Gastrocnemius medialis (tissue), 4 donors: ENCODE measurements at regions not wholly inside any gene's neighbourhood (a gene's known extent, or its start where the extent isn't known, plus 50 kb on each side); places are given as distances from the start of the nearest gene placed in this dataset.

Source experiments
- ATAC-seq, 2 donors: fragments of 150-250 bp; one replicate each; pipeline ENCODE4 v1.9.1; 2016
- DNase-seq, 2 donors: peaks; one replicate each; pipeline ENCODE4 v3.0.0-alpha.2; 2019
- H3K27ac ChIP-seq, 4 donors: fragments of 200-600 bp; sonication (generic); 1 replicate in 1 of 4; 2 replicates in 3 of 4; pipeline ENCODE4 v1.5.1; 2016 to 2018; ENCODE audit warnings: mild to moderate bottlenecking in 2 of 4, moderate library complexity in 1 of 4
- H3K27me3 ChIP-seq, 3 donors: fragments of 200-600 bp; sonication (generic) in 2 of 3; 1 replicate in 1 of 3; 2 replicates in 2 of 3; pipeline versions ENCODE4 v1.5.1 to v1.6.0; 2016 to 2019; ENCODE audit warnings: mild to moderate bottlenecking in 1 of 3, moderate library complexity in 1 of 3
- H3K36me3 ChIP-seq, 2 donors: fragments of 200-600 bp; sonication (generic) in 1 of 2; one replicate each; pipeline ENCODE4 v1.5.1; 2017 to 2018
- H3K4me1 ChIP-seq, 2 donors: fragments of 200-600 bp; sonication (generic) in 1 of 2; one replicate each; pipeline ENCODE4 v1.5.1; 2016 to 2017; ENCODE audit warnings: mild to moderate bottlenecking in 2 of 2
- H3K4me3 ChIP-seq, 4 donors: fragments of 200-600 bp; sonication (generic) in 3 of 4; 1 replicate in 1 of 4; 2 replicates in 3 of 4; pipeline ENCODE4 v1.5.1; 2016 to 2019; ENCODE audit warnings: mild to moderate bottlenecking in 2 of 4
- H3K9me3 ChIP-seq, 3 donors: fragments of 200-600 bp; sonication (generic) in 2 of 3; 1 replicate in 1 of 3; 2 replicates in 2 of 3; pipeline ENCODE4 v1.5.1; 2016 to 2019
- CTCF ChIP-seq, 5 experiments: fragments of 450-650 bp in 3 of 5; fragments of 200-600 bp in 2 of 5; sonication (generic) in 2 of 5; IDR thresholded peaks in 4 of 5; conservative IDR thresholded peaks in 1 of 5; 1 replicate in 4 of 5; 2 replicates in 1 of 5; pipeline ENCODE4 v1.5.1; 2016 to 2019; ENCODE audit warnings: antibody characterized with exemption in 5 of 5, mild to moderate bottlenecking in 3 of 5, moderate library complexity in 3 of 5
- POLR2A ChIP-seq, 2 donors: fragments of 450-650 bp; IDR thresholded peaks; one replicate each; pipeline ENCODE4 v1.6.1; 2017; ENCODE audit warnings: antibody characterized with exemption in 2 of 2, mild to moderate bottlenecking in 2 of 2, moderate library complexity in 2 of 2
- in situ Hi-C, 4 donors: fragments of 200-750 bp; cut with MboI; loops; one replicate each; pipeline versions ENCODE4 v1.15.0 to v1.8.0; 2017; ENCODE audit warnings: low sequenced_read_pairs in 4 of 4
- intact Hi-C: fragments of 100-400 bp; cut with DNase I; formaldehyde crosslinking; loops from one replicate; pipeline ENCODE4 v1.15.1; 2023; ENCODE audit warnings: low total_unique reads

- H3K9me3 ChIP-seq: no peaks in the 10 kb centered on the region
- in situ Hi-C loops: no loop called here
- ATAC-seq (no peak), DNase-seq (no peak)
- H3K27me3 ChIP-seq: no peaks in the 10 kb centered on the region
- intact Hi-C loops: no loop called here
- no peaks in the 10 kb centered on the region for H3K36me3 ChIP-seq
- no peak overlapping the region for H3K4me3 ChIP-seq
- no peak overlapping the region for H3K27ac ChIP-seq
- TF ChIP-seq POLR2A (IDR thresholded peaks at IDR 0.05) (no peak), CTCF (IDR thresholded peaks at IDR 0.05 in 4 of 5, conservative IDR thresholded peaks at IDR 0.05 in 1 of 5) (no peak)
- no peaks in the 10 kb centered on the region for H3K4me1 ChIP-seq
These were observed 505.9 kb upstream of the MEF2C start for GRCh38 chr5:89388872-89389271.

- Histone ChIP-seq H3K27ac (no peak overlapping the region), H3K9me3 (no peaks in the 10 kb centered on the region), H3K4me1 (no peaks in the 10 kb centered on the region), H3K27me3 (no peaks in the 10 kb centered on the region), H3K36me3 (no peaks in the 10 kb centered on the region), H3K4me3 (no peak overlapping the region)
- in situ Hi-C loops (no loop called here), intact Hi-C loops (no loop called here)
- DNase-seq (no peak), ATAC-seq (no peak)
- TF ChIP-seq CTCF (IDR thresholded peaks at IDR 0.05 in 4 of 5, conservative IDR thresholded peaks at IDR 0.05 in 1 of 5) (no peak), POLR2A (IDR thresholded peaks at IDR 0.05) (no peak)
These were observed 501.4 kb upstream of the MEF2C start for GRCh38 chr5:89384391-89384790.

DNA sequence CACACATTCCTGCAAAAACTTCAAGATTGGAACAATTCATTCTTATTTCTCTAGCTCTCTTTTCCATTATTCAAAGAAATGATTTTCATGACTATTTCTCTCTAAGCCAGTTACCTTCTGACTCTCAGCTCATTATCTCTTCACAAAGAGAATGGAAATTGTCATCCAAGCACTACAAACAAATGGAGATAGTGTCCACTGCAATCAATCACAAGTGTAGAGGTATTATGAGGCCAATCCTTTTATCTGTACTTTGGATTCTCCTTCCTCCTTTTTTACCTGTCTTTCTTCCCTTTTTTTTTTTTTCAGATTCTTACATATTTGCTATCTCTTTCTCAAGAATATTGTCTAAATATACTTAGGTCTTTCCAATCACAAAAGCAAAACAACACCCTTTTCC lies 497.7 kb upstream of the MEF2C start:
- H3K4me1 ChIP-seq: no peaks in the 10 kb centered on the region

GRCh38 chr5:89377767-89378455 lies 494.9 kb upstream of the MEF2C start:
- H3K4me3 ChIP-seq: no peak overlapping the region
- no peaks in the 10 kb centered on the region for H3K9me3 ChIP-seq
- no peaks in the 10 kb centered on the region for H3K27me3 ChIP-seq
- DNase-seq (no peak), ATAC-seq (no peak)
- H3K4me1 ChIP-seq: peaks cover 0 to 6% of the 10 kb centered on the region in 2 donors
- in situ Hi-C loops (no loop called here), intact Hi-C loops (no loop called here)
- H3K36me3 ChIP-seq: no peaks in the 10 kb centered on the region
- no peak for TF ChIP-seq POLR2A (IDR thresholded peaks at IDR 0.05)
- TF ChIP-seq CTCF (IDR thresholded peaks at IDR 0.05 in 4 of 5, conservative IDR thresholded peaks at IDR 0.05 in 1 of 5): no peak
- no peak overlapping the region for H3K27ac ChIP-seq

More for the DNA sequence above, 497.7 kb upstream of the MEF2C start:
- intact Hi-C loops: no loop called here
- TF ChIP-seq POLR2A (IDR thresholded peaks at IDR 0.05) (no peak), CTCF (IDR thresholded peaks at IDR 0.05 in 4 of 5, conservative IDR thresholded peaks at IDR 0.05 in 1 of 5) (no peak)
- Histone ChIP-seq H3K27me3 (no peaks in the 10 kb centered on the region), H3K4me3 (no peak overlapping the region), H3K9me3 (no peaks in the 10 kb centered on the region), H3K36me3 (no peaks in the 10 kb centered on the region), H3K27ac (no peak overlapping the region)
- no peak for DNase-seq
- no peak for ATAC-seq
- in situ Hi-C loops: no loop called here
